ENCODE measurements at regions not wholly inside any gene's neighbourhood (a gene's known extent, or its start where the extent isn't known, plus 50 kb on each side); places are given as distances from the start of the nearest gene placed in this dataset.

DNA sequence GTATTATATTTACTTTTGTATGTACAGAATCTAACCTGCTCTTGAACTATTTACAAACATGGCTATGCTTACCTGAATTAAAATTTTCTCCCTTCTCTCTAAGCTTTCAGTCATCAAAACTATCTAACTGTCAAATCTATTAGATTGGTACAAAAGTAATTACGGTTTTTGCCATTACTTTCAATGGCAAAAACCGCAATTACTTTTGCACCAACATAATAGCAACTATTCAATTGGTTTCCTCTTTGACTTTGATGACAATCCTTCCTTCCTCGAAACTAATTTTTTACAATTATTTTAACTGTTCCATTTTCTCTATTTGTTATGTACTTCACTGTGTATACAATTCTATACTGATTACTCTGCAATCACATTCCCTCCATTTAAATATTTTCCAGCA lies 1019.4 kb upstream of the CDH2 start:
- ATAC-seq (no peak), DNase-seq (no peak)
- Histone ChIP-seq H3K4me1 (ENCODE audit: low read depth) (no peaks in the 10 kb centered on the region), H3K4me3 (no peak overlapping the region), H3K9me3 (peaks cover 3% of the 10 kb centered on the region), H3K36me3 (ENCODE audit: low read depth) (no peaks in the 10 kb centered on the region)
- intact Hi-C loops (cut with DNase I, micrococcal nuclease), result no loop called here
- TF ChIP-seq, protein P1, sequence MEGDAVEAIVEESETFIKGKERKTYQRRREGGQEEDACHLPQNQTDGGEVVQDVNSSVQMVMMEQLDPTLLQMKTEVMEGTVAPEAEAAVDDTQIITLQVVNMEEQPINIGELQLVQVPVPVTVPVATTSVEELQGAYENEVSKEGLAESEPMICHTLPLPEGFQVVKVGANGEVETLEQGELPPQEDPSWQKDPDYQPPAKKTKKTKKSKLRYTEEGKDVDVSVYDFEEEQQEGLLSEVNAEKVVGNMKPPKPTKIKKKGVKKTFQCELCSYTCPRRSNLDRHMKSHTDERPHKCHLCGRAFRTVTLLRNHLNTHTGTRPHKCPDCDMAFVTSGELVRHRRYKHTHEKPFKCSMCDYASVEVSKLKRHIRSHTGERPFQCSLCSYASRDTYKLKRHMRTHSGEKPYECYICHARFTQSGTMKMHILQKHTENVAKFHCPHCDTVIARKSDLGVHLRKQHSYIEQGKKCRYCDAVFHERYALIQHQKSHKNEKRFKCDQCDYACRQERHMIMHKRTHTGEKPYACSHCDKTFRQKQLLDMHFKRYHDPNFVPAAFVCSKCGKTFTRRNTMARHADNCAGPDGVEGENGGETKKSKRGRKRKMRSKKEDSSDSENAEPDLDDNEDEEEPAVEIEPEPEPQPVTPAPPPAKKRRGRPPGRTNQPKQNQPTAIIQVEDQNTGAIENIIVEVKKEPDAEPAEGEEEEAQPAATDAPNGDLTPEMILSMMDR (IDR thresholded peaks at IDR 0.05), result no peak

GRCh38 chr18:29191263-29191662 lies 1014.3 kb upstream of the CDH2 start:
- TF ChIP-seq, protein P1 (IDR thresholded peaks at IDR 0.05), result no peak
- Histone ChIP-seq H3K36me3 (ENCODE audit: low read depth) (no peaks in the 10 kb centered on the region), H3K4me3 (no peak overlapping the region), H3K9me3 (peaks cover 19% of the 10 kb centered on the region), H3K4me1 (ENCODE audit: low read depth) (no peaks in the 10 kb centered on the region)
- ATAC-seq (no peak), DNase-seq (no peak)
- intact Hi-C loops (cut with DNase I, micrococcal nuclease), result no loop called here

GRCh38 chr18:29188760-29189159 lies 1011.8 kb upstream of the CDH2 start:
- DNase-seq (no peak), ATAC-seq (no peak)
- H3K9me3 ChIP-seq, result peaks cover 18% of the 10 kb centered on the region
- H3K4me3 ChIP-seq, result no peak overlapping the region
- TF ChIP-seq, protein P1 (IDR thresholded peaks at IDR 0.05), result no peak
- no peaks in the 10 kb centered on the region for H3K36me3 ChIP-seq (ENCODE audit: low read depth)
- intact Hi-C loops (cut with DNase I, micrococcal nuclease), result no loop called here
- no peaks in the 10 kb centered on the region for H3K4me1 ChIP-seq (ENCODE audit: low read depth)

DNA sequence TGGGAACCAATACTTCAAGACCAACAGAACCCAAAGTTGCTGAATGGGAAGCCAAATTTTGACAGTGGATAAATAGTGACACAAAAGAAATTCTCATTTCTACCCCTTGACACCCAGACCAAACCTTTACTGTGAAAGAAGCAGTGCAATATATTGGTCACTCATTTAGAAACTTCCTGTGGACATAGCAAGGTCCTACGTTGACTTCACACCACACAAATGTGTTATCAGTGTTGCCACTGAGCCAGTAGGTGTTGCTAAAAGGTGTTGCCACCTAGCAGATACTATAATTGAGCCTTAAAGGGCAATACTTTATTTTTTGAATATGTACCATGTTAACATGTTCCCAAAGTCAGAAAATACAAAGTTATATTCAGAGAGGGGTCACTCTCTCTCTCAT lies 1008.9 kb upstream of the CDH2 start:
- H3K4me3 ChIP-seq, result no peak overlapping the region
- no peaks in the 10 kb centered on the region for H3K4me1 ChIP-seq (ENCODE audit: low read depth)
- TF ChIP-seq, protein P1 (IDR thresholded peaks at IDR 0.05), result no peak
- no peak for DNase-seq
- no peak for ATAC-seq
- no peaks in the 10 kb centered on the region for H3K36me3 ChIP-seq (ENCODE audit: low read depth)
- H3K9me3 ChIP-seq, result peaks cover 24% of the 10 kb centered on the region
- intact Hi-C loops (cut with DNase I, micrococcal nuclease), result no loop called here

- peaks cover 25% of the 10 kb centered on the region for H3K9me3 ChIP-seq
- intact Hi-C loops (cut with DNase I, micrococcal nuclease), result no loop called here
- H3K36me3 ChIP-seq (ENCODE audit: low read depth), result no peaks in the 10 kb centered on the region
- ATAC-seq, result no peak
- H3K4me1 ChIP-seq (ENCODE audit: low read depth), result no peaks in the 10 kb centered on the region
- TF ChIP-seq, protein P1 (IDR thresholded peaks at IDR 0.05), result no peak
- no peak for DNase-seq
- no peak overlapping the region for H3K4me3 ChIP-seq
Measured at GRCh38 chr18:29184654-29185053, 1007.7 kb upstream of the CDH2 start.

All from mucosa of descending colon (tissue), 3 donors.